GM12864 (cell line): ENCODE measurements at regions not wholly inside any gene's neighbourhood (a gene's known extent, or its start where the extent isn't known, plus 50 kb on each side); places are given as distances from the start of the nearest gene placed in this dataset.

Experiments used
- DNase-seq: peaks from one replicate; pipeline ENCODE4 v3.0.0-alpha.2; 2011; ENCODE audit warnings: low read depth
- H3K4me3 ChIP-seq: 2 replicates; pipeline ENCODE4 v1.5.1; 2011; ENCODE audit warnings: mild to moderate bottlenecking, low read depth, low read length, control low read depth
- TF ChIP-seq, protein P1 (sequence below): IDR thresholded peaks from 2 replicates; pipeline ENCODE4 v1.5.1; 2011; ENCODE audit warnings: low read depth, mild to moderate bottlenecking, moderate library complexity, low read length, control low read depth, inconsistent platforms; ENCODE audit errors: missing control alignments

- TF ChIP-seq, protein P1, sequence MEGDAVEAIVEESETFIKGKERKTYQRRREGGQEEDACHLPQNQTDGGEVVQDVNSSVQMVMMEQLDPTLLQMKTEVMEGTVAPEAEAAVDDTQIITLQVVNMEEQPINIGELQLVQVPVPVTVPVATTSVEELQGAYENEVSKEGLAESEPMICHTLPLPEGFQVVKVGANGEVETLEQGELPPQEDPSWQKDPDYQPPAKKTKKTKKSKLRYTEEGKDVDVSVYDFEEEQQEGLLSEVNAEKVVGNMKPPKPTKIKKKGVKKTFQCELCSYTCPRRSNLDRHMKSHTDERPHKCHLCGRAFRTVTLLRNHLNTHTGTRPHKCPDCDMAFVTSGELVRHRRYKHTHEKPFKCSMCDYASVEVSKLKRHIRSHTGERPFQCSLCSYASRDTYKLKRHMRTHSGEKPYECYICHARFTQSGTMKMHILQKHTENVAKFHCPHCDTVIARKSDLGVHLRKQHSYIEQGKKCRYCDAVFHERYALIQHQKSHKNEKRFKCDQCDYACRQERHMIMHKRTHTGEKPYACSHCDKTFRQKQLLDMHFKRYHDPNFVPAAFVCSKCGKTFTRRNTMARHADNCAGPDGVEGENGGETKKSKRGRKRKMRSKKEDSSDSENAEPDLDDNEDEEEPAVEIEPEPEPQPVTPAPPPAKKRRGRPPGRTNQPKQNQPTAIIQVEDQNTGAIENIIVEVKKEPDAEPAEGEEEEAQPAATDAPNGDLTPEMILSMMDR, result no peak
- DNase-seq, result no peak
- H3K4me3 ChIP-seq, result no peak overlapping the region
Observed at GRCh38 chr21:16046656-16047330, 317.0 kb downstream of the USP25 start.

DNA sequence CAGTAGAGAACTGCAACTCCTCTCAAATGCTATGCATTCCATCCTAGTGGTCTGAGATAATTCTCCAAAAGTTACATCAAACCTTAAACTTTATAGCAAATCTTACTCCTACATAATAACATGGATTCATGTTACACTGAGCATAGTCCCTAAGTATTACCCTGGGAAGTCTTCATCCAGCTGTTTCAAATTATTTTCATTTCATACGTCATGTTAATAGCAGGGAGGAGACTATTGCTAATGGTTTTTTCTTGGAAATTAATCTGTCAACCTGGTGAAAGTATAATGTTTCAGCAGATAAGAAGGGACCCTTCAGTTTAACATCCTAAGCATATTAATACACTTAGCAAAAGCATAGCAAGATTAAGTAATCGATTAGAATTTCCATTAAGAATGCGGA, 318.1 kb downstream of the USP25 start:
- TF ChIP-seq, protein P1, result no peak
- no peak for DNase-seq
- no peak overlapping the region for H3K4me3 ChIP-seq

- TF ChIP-seq, protein P1, result no peak
- H3K4me3 ChIP-seq, result no peak overlapping the region
- DNase-seq, result no peak
Observed at GRCh38 chr21:16055014-16055413, 325.2 kb downstream of the USP25 start.

- H3K4me3 ChIP-seq, result no peak overlapping the region
- TF ChIP-seq, protein P1, result no peak
- no peak for DNase-seq
Observed at GRCh38 chr21:16058896-16059295, 329.1 kb downstream of the USP25 start.

GRCh38 chr21:16059981-16060380, 330.2 kb downstream of the USP25 start:
- TF ChIP-seq, protein P1, result no peak
- no peak for DNase-seq
- H3K4me3 ChIP-seq, result no peak overlapping the region

- DNase-seq, result no peak
- TF ChIP-seq, protein P1, result no peak
- no peak overlapping the region for H3K4me3 ChIP-seq
Observed at GRCh38 chr21:16061194-16061593, 331.4 kb downstream of the USP25 start.

GRCh38 chr21:16069178-16070112, 339.7 kb downstream of the USP25 start:
- TF ChIP-seq, protein P1, result no peak
- DNase-seq, result no peak
- no peak overlapping the region for H3K4me3 ChIP-seq
